ENCODE measurements at regions not wholly inside any gene's neighbourhood (a gene's known extent, or its start where the extent isn't known, plus 50 kb on each side); places are given as distances from the start of the nearest gene placed in this dataset.

DNA sequence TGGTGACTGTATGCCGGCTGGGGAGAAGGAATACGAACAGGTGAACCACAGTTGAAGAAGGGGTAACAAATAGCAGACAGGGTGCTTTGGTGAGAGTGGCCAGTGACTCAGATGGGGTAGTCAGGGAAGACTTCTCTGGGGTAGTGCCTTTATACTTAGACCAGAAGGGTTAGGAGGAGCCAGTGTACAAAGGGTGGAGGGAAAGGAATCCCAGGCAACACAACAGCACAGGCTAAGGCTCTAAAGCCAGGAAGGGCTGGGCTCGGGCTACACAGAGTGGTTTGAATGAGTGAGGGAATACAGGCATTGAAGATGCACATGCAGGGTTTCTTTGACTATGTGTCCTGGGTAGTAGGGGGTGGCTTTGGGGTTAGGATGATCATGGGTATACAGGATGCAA lies 70.6 kb upstream of the CXCL14 start:
- TF ChIP-seq, protein P1, sequence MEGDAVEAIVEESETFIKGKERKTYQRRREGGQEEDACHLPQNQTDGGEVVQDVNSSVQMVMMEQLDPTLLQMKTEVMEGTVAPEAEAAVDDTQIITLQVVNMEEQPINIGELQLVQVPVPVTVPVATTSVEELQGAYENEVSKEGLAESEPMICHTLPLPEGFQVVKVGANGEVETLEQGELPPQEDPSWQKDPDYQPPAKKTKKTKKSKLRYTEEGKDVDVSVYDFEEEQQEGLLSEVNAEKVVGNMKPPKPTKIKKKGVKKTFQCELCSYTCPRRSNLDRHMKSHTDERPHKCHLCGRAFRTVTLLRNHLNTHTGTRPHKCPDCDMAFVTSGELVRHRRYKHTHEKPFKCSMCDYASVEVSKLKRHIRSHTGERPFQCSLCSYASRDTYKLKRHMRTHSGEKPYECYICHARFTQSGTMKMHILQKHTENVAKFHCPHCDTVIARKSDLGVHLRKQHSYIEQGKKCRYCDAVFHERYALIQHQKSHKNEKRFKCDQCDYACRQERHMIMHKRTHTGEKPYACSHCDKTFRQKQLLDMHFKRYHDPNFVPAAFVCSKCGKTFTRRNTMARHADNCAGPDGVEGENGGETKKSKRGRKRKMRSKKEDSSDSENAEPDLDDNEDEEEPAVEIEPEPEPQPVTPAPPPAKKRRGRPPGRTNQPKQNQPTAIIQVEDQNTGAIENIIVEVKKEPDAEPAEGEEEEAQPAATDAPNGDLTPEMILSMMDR (IDR thresholded peaks at IDR 0.05) = no peak
- TF ChIP-seq PHF8 (IDR thresholded peaks at IDR 0.05; ENCODE audit: borderline replicate concordance, low read depth) (no peak), BHLHE40 (IDR thresholded peaks at IDR 0.05; ENCODE audit: low read depth, low read length) (no peak), ZNF302 (CRISPR knock-in tag; IDR thresholded peaks at IDR 0.05) (no peak), EP300 (IDR thresholded peaks at IDR 0.05) (no peak)

Measured in A549 (cell line).